Uterus (tissue), 2 donors: ENCODE measurements at regions not wholly inside any gene's neighbourhood (a gene's known extent, or its start where the extent isn't known, plus 50 kb on each side); places are given as distances from the start of the nearest gene placed in this dataset.

Experiments used
- POLR2A ChIP-seq, 2 donors: fragments of 450-650 bp; IDR thresholded peaks; one replicate each; pipeline ENCODE4 v1.6.1; 2016; ENCODE audit warnings: antibody characterized with exemption in 2 of 2, mild to moderate bottlenecking in 1 of 2, moderate library complexity in 1 of 2
- TF ChIP-seq, protein P1 (sequence below), 4 experiments: fragments of 200-600 bp in 2 of 4; fragments of 450-650 bp in 2 of 4; sonication (generic) in 2 of 4; IDR thresholded peaks; one replicate each; pipeline ENCODE4 v1.5.1; 2016 to 2019; ENCODE audit warnings: antibody characterized with exemption in 4 of 4, mild to moderate bottlenecking in 2 of 4, moderate library complexity in 1 of 4

DNA sequence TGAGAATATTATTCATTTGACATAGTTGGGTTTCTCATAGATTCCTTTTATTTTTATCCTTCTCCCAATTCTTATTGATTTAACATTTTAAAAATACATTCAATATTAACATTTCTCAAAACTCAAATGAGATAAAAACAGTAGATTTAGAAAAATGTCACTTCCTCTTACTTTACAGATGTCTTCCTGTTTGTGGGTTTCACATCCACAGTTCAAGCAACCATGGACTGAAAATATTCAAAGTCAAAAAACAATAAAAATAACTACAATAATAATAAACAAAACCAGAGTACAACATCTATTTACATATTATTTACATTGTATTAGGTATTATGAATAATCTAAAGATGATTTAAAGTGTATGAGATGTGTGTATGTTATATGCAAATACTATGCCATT lies 111.3 kb upstream of the SLC16A7 start:
- TF ChIP-seq, protein P1, sequence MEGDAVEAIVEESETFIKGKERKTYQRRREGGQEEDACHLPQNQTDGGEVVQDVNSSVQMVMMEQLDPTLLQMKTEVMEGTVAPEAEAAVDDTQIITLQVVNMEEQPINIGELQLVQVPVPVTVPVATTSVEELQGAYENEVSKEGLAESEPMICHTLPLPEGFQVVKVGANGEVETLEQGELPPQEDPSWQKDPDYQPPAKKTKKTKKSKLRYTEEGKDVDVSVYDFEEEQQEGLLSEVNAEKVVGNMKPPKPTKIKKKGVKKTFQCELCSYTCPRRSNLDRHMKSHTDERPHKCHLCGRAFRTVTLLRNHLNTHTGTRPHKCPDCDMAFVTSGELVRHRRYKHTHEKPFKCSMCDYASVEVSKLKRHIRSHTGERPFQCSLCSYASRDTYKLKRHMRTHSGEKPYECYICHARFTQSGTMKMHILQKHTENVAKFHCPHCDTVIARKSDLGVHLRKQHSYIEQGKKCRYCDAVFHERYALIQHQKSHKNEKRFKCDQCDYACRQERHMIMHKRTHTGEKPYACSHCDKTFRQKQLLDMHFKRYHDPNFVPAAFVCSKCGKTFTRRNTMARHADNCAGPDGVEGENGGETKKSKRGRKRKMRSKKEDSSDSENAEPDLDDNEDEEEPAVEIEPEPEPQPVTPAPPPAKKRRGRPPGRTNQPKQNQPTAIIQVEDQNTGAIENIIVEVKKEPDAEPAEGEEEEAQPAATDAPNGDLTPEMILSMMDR (IDR thresholded peaks at IDR 0.05), result no peak
- no peak for TF ChIP-seq POLR2A (IDR thresholded peaks at IDR 0.05)
